Activated T-helper 2 cell treated with anti-CD3 and anti-CD28 coated beads, Interferon-gamma antibody, Interleukin-2, Interleukin-4, amounts not matched to agents 10 μg/mL and 5 μg/mL and 100 μg/mL, durations not matched to agents 14 hours and 24 hours and 36 hours (primary cell): ENCODE measurements at regions not wholly inside any gene's neighbourhood (a gene's known extent, or its start where the extent isn't known, plus 50 kb on each side); places are given as distances from the start of the nearest gene placed in this dataset.
"Not testable (repeated sequence)": the region's sequence is repeated elsewhere in the genome, so short reads cannot be mapped to it uniquely, and the experiment has no call there.

Experiments
- DNase-seq: peaks from one replicate; pipeline ENCODE4 v3.0.0; 2021; ENCODE audit warnings: low spot score
- H3K27ac Mint-ChIP-seq: one replicate; pipeline ENCODE4 v1.8.0; 2021; ENCODE audit warnings: mixed read lengths
- H3K27me3 Mint-ChIP-seq: one replicate; pipeline ENCODE4 v1.8.0; 2021; ENCODE audit warnings: low read depth, mixed read lengths
- H3K36me3 Mint-ChIP-seq: one replicate; pipeline ENCODE4 v1.8.0; 2021; ENCODE audit warnings: low read depth, mixed read lengths
- H3K4me1 Mint-ChIP-seq: one replicate; pipeline ENCODE4 v1.8.0; 2021; ENCODE audit warnings: low read depth, mixed read lengths
- H3K4me3 Mint-ChIP-seq: one replicate; pipeline ENCODE4 v1.8.0; 2021; ENCODE audit warnings: low read depth, mild to moderate bottlenecking, moderate library complexity, mixed read lengths
- H3K9me3 Mint-ChIP-seq: one replicate; pipeline ENCODE4 v1.8.0; 2021; ENCODE audit warnings: mixed read lengths
- intact Hi-C: fragments of 100-400 bp; cut with micrococcal nuclease; formaldehyde crosslinking; loops from one replicate; pipeline ENCODE4 v1.15.1; 2023

DNA sequence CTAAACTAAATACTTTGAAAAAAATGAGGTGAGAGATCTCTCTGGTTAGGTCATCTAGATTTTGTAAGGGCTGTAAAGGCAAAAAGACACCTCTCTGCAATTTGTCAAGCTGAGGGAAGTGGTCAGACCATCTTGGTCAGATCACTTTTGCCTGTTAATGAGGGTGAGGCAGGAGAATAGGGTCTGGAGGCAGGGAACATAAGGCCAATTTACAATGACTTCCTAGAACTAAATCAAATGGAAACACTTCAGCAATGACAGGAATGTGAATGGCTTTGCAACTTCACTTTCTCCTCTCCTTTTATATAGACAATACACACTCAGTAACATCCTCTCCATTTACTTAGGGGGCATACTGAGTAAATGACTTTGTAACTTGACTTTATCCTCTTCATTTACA lies 1653.4 kb downstream of the SLITRK5 start:
- intact Hi-C loops, result no loop called here
- Mint-ChIP-seq H3K27me3 (no peaks in the 10 kb centered on the region), H3K4me3 (no peak overlapping the region), H3K36me3 (no peaks in the 10 kb centered on the region), H3K27ac (no peak overlapping the region), H3K9me3 (peaks cover 30% of the 10 kb centered on the region), H3K4me1 (no peaks in the 10 kb centered on the region)
- no peak for DNase-seq

DNA sequence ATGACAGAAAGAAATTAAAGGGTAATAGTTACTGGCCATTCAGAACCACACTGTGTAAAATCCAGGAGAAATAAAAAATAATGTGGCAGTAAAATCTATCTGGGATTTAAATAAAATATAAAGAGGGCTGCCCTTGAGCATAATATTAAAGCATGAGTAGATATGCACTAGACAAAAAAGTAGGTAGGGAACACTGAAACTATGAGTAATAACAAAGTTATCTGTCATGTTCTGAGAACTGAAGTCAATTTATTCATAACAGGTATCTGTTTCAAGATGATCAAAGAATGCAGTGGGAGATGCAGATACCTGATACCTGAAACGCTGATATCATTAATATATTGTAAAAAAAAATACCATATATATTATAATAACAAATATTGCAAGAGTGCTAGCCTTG lies 1672.0 kb downstream of the SLITRK5 start:
- Mint-ChIP-seq H3K9me3 (no peaks in the 10 kb centered on the region), H3K36me3 (no peaks in the 10 kb centered on the region), H3K4me1 (no peaks in the 10 kb centered on the region), H3K27ac (no peak overlapping the region), H3K4me3 (no peak overlapping the region), H3K27me3 (no peaks in the 10 kb centered on the region)
- no peak for DNase-seq
- intact Hi-C loops, result no loop called here

DNA sequence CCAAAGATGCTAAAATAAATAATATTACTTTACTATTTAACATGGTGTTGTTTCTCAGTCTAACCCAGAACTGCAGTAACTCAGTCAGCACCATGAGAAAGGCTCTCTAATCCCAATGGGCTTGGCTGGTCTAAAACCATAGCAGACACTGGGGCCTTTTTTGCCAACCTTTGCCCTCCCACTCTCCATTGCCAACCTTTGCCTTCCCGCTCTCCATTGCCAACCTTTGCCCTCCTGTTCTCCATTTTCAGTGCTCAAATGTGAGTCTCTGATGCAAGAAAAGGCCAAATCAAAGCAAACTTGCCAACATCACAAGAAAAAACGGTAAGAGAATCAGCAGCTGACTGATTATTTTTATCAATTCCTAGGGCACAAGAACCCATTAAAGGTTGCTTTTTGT lies 1681.2 kb downstream of the SLITRK5 start:
- no peaks in the 10 kb centered on the region for H3K4me1 Mint-ChIP-seq
- intact Hi-C loops, result no loop called here
- peaks cover 21% of the 10 kb centered on the region for H3K9me3 Mint-ChIP-seq
- no peak overlapping the region for H3K27ac Mint-ChIP-seq
- no peaks in the 10 kb centered on the region for H3K36me3 Mint-ChIP-seq
- H3K4me3 Mint-ChIP-seq, result no peak overlapping the region
- no peaks in the 10 kb centered on the region for H3K27me3 Mint-ChIP-seq
- DNase-seq, result no peak

GRCh38 chr13:89361909-89362308 lies 1690.7 kb downstream of the SLITRK5 start:
- H3K27me3 Mint-ChIP-seq, result no peaks in the 10 kb centered on the region
- H3K27ac Mint-ChIP-seq, result no peak overlapping the region
- no peak for DNase-seq
- intact Hi-C loops, result no loop called here
- H3K4me3 Mint-ChIP-seq, result no peak overlapping the region
- no peaks in the 10 kb centered on the region for H3K4me1 Mint-ChIP-seq
- H3K9me3 Mint-ChIP-seq, result peaks cover 28% of the 10 kb centered on the region
- no peaks in the 10 kb centered on the region for H3K36me3 Mint-ChIP-seq

DNA sequence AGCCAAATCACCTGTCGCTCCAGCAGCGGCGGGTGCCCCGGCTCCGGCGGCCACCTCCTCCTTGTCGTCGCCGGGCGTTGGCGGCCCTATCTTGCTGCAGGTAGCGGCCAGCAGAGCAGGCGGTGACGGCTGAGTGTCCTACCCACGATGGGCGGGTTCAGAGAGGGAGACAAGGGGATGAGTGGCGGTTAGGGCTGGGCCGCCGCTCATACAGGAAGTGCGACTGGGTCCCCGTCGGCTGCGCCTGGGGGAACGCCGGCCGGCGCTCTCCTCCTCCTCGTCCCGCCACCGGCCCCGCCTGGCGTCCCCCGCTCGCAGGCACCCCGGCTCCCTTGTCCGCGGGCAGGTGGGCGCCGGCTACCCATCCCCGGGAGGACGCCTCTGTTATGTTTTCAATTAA lies 1692.0 kb downstream of the SLITRK5 start:
- Mint-ChIP-seq H3K27ac (no peak overlapping the region), H3K36me3 (no peaks in the 10 kb centered on the region), H3K9me3 (peaks cover 20% of the 10 kb centered on the region), H3K27me3 (no peaks in the 10 kb centered on the region), H3K4me3 (no peak overlapping the region), H3K4me1 (no peaks in the 10 kb centered on the region)
- intact Hi-C loops, result no loop called here
- no peak for DNase-seq

DNA sequence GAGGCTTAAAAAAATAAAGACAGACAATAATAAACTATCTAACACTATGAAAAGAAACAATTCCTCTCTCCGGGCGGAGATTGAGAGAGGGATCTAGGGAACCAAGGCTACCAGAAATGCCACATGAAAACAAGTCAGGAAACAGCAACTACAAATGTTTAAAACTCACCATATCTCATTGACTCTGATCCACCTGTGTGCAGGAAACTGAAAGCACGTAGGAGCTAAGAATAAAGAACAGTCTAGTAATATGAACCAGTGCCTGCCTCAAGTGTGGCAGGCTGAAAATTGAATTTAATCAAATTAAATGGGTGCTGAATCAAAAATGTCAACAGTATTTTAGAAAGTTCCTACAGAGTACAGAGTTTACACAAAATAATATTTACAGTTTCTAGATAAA lies 1701.0 kb downstream of the SLITRK5 start:
- DNase-seq, result no peak
- Mint-ChIP-seq H3K4me1 (no peaks in the 10 kb centered on the region), H3K27ac (no peak overlapping the region), H3K4me3 (no peak overlapping the region), H3K9me3 (peaks cover 20% of the 10 kb centered on the region), H3K36me3 (no peaks in the 10 kb centered on the region), H3K27me3 (no peaks in the 10 kb centered on the region)
- intact Hi-C loops, result no loop called here

DNA sequence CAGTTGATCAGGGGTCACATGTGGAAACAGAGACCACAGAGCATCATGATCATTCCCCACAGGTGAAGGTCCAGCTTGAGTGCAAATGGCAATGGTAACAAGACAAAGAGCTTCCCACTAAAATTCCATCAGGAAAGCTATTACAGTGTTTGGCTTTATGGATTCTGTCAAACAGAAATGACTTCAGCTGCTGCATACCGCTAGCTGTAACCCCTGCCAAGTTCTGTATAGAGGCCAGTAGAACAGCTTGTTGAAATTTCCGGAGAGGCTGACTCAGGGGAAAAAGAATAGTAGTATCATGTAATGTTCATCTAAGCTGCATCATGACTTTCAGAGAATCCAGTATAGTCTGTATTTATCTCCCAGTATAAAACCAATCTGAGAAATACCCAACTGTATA lies 1704.7 kb downstream of the SLITRK5 start:
- intact Hi-C loops, result no loop called here
- Mint-ChIP-seq H3K36me3 (no peaks in the 10 kb centered on the region), H3K4me1 (no peaks in the 10 kb centered on the region), H3K27me3 (no peaks in the 10 kb centered on the region), H3K9me3 (peaks cover 29% of the 10 kb centered on the region), H3K4me3 (no peak overlapping the region), H3K27ac (no peak overlapping the region)
- DNase-seq, result no peak

- DNase-seq, result no peak
- Mint-ChIP-seq H3K27me3 (no peaks in the 10 kb centered on the region), H3K4me1 (no peaks in the 10 kb centered on the region), H3K27ac (no peak overlapping the region), H3K9me3 (peaks cover 18% of the 10 kb centered on the region), H3K36me3 (no peaks in the 10 kb centered on the region), H3K4me3 (no peak overlapping the region)
- intact Hi-C loops, result no loop called here
Observed at GRCh38 chr13:89380101-89380500, 1708.9 kb downstream of the SLITRK5 start.

- H3K27ac Mint-ChIP-seq, result no peak overlapping the region
- peaks cover 4% of the 10 kb centered on the region for H3K36me3 Mint-ChIP-seq
- H3K27me3 Mint-ChIP-seq, result no peaks in the 10 kb centered on the region
- no peaks in the 10 kb centered on the region for H3K4me1 Mint-ChIP-seq
- peaks cover 21% of the 10 kb centered on the region for H3K9me3 Mint-ChIP-seq
- intact Hi-C loops, result no loop called here
- DNase-seq, result no peak
- no peak overlapping the region for H3K4me3 Mint-ChIP-seq
Observed at GRCh38 chr13:89382981-89383380, 1711.8 kb downstream of the SLITRK5 start.

- Mint-ChIP-seq H3K27me3 (no peaks in the 10 kb centered on the region), H3K4me1 (no peaks in the 10 kb centered on the region), H3K36me3 (peaks cover 4% of the 10 kb centered on the region), H3K4me3 (no peak overlapping the region), H3K27ac (no peak overlapping the region), H3K9me3 (peaks cover 21% of the 10 kb centered on the region)
- no peak for DNase-seq
- intact Hi-C loops, result no loop called here
Observed at GRCh38 chr13:89383891-89384290, 1712.7 kb downstream of the SLITRK5 start.

DNA sequence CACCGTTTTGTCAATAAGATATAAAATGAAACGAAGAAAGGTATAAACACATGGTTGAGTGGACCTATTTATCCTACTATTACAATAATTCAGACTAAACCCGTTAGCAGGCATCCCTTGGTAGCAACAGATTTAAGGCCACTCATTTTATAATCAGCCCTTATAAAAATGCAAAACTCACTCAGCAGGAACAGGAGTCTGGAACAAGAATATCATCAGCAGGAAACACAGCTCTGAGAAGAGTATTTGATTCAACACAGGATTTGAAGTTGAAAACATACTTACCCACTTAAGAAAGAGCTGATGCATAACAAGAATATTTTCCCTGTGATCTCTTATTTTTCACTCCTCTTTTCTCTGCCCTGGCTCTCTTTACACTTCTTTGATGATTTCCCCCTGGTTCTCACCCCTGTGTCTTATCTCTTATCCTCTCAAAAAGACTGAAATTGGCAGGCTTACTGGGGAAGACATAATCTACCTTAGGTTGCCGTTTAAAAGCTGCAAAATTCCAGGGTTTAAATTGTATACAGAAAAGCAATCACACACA lies 1722.7 kb downstream of the SLITRK5 start:
- DNase-seq, result no peak
- Mint-ChIP-seq H3K36me3 (no peaks in the 10 kb centered on the region), H3K4me1 (no peaks in the 10 kb centered on the region), H3K4me3 (no peak overlapping the region), H3K27ac (no peak overlapping the region), H3K9me3 (peaks cover 34% of the 10 kb centered on the region), H3K27me3 (no peaks in the 10 kb centered on the region)
- intact Hi-C loops, result no loop called here

GRCh38 chr13:89401264-89401675 lies 1730.1 kb downstream of the SLITRK5 start:
- no peak for DNase-seq
- no peak overlapping the region for H3K27ac Mint-ChIP-seq
- intact Hi-C loops, result no loop called here
- H3K36me3 Mint-ChIP-seq, result no peaks in the 10 kb centered on the region
- no peaks in the 10 kb centered on the region for H3K4me1 Mint-ChIP-seq
- no peaks in the 10 kb centered on the region for H3K27me3 Mint-ChIP-seq
- H3K4me3 Mint-ChIP-seq, result no peak overlapping the region
- peaks cover 55% of the 10 kb centered on the region for H3K9me3 Mint-ChIP-seq

- peaks cover 47% of the 10 kb centered on the region for H3K9me3 Mint-ChIP-seq
- no peak overlapping the region for H3K27ac Mint-ChIP-seq
- H3K4me3 Mint-ChIP-seq, result no peak overlapping the region
- intact Hi-C loops, result no loop called here
- H3K36me3 Mint-ChIP-seq, result no peaks in the 10 kb centered on the region
- DNase-seq, result no peak
- H3K4me1 Mint-ChIP-seq, result no peaks in the 10 kb centered on the region
- H3K27me3 Mint-ChIP-seq, result no peaks in the 10 kb centered on the region
Observed at GRCh38 chr13:89402211-89402610, 1731.0 kb downstream of the SLITRK5 start.

GRCh38 chr13:89406096-89406495 lies 1734.9 kb downstream of the SLITRK5 start:
- H3K27me3 Mint-ChIP-seq, H3K36me3 Mint-ChIP-seq, intact Hi-C loops, DNase-seq, H3K4me1 Mint-ChIP-seq, H3K27ac Mint-ChIP-seq, H3K4me3 Mint-ChIP-seq: not testable (repeated sequence)
- H3K9me3 Mint-ChIP-seq, result peaks cover 30% of the 10 kb centered on the region
